Kidney epithelial cell (primary cell): ENCODE measurements at regions not wholly inside any gene's neighbourhood (a gene's known extent, or its start where the extent isn't known, plus 50 kb on each side); places are given as distances from the start of the nearest gene placed in this dataset.

Experiments
- DNase-seq: peaks from one replicate; pipeline ENCODE4 v3.0.0-alpha.2; 2010; ENCODE audit warnings: low read depth
- H3K27me3 ChIP-seq: 2 replicates; pipeline ENCODE4 v1.6.0; 2011; ENCODE audit warnings: low read length; ENCODE audit not compliant: control insufficient read depth, insufficient read depth
- H3K36me3 ChIP-seq: 2 replicates; pipeline ENCODE4 v1.5.1; 2011; ENCODE audit warnings: low read length; ENCODE audit not compliant: control insufficient read depth, insufficient read depth
- H3K4me3 ChIP-seq: 2 replicates; pipeline ENCODE4 v1.5.1; 2011; ENCODE audit warnings: low read depth, mild to moderate bottlenecking, control low read depth, low read length
- TF ChIP-seq, protein P1 (sequence below): IDR thresholded peaks from 2 replicates; pipeline ENCODE4 v1.5.1; 2011; ENCODE audit warnings: mild to moderate bottlenecking, moderate library complexity, low read length, control low read depth, inconsistent platforms; ENCODE audit not compliant: insufficient read depth, poor library complexity, severe bottlenecking

GRCh38 chr12:54708826-54709225, 60.7 kb upstream of the DCD start:
- Histone ChIP-seq H3K27me3 (no peaks in the 10 kb centered on the region), H3K36me3 (no peaks in the 10 kb centered on the region), H3K4me3 (no peak overlapping the region)
- no peak for DNase-seq
- TF ChIP-seq, protein P1, sequence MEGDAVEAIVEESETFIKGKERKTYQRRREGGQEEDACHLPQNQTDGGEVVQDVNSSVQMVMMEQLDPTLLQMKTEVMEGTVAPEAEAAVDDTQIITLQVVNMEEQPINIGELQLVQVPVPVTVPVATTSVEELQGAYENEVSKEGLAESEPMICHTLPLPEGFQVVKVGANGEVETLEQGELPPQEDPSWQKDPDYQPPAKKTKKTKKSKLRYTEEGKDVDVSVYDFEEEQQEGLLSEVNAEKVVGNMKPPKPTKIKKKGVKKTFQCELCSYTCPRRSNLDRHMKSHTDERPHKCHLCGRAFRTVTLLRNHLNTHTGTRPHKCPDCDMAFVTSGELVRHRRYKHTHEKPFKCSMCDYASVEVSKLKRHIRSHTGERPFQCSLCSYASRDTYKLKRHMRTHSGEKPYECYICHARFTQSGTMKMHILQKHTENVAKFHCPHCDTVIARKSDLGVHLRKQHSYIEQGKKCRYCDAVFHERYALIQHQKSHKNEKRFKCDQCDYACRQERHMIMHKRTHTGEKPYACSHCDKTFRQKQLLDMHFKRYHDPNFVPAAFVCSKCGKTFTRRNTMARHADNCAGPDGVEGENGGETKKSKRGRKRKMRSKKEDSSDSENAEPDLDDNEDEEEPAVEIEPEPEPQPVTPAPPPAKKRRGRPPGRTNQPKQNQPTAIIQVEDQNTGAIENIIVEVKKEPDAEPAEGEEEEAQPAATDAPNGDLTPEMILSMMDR = no peak

- TF ChIP-seq, protein P1 = no peak
- DNase-seq = no peak
- Histone ChIP-seq H3K36me3 (no peaks in the 10 kb centered on the region), H3K4me3 (no peak overlapping the region), H3K27me3 (no peaks in the 10 kb centered on the region)
Observed at GRCh38 chr12:54704202-54704601, 56.0 kb upstream of the DCD start.

DNA sequence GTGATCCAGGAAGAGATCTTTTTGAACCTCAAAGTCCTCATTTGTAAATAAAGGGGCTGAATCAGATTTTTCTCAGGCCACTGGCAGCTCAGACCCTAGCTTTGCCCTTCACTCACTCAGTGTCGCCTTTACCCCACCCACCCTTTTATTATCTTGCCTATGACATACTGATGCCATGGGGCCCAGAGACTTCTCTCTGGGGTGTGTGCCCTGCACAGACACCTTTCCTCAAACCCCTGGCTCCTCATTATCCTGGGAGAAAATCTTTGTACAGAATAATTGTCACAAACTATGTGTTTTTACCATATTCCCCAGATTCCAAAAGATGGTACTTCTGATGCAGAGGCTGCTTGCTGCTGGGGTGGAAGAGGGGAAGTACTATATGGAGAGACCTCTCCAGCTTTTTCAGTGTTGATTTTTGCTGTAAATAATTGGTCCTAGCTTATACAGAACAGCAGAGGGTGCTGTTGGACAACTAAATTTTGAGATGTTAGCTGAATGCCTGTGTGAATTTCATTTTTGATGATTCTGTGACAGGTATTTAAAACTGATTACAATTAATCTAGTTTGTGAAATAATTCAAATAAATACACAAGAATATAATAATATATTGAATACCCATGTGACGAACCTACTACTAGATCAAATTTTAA, 53.9 kb upstream of the DCD start:
- H3K4me3 ChIP-seq = no peak overlapping the region
- H3K36me3 ChIP-seq = no peaks in the 10 kb centered on the region
- no peak for DNase-seq
- TF ChIP-seq, protein P1 = peak; percentile 60
- H3K27me3 ChIP-seq = no peaks in the 10 kb centered on the region

GRCh38 chr12:54700849-54701248, 52.7 kb upstream of the DCD start:
- DNase-seq = no peak
- Histone ChIP-seq H3K27me3 (no peaks in the 10 kb centered on the region), H3K36me3 (no peaks in the 10 kb centered on the region), H3K4me3 (no peak overlapping the region)
- TF ChIP-seq, protein P1 = no peak

DNA sequence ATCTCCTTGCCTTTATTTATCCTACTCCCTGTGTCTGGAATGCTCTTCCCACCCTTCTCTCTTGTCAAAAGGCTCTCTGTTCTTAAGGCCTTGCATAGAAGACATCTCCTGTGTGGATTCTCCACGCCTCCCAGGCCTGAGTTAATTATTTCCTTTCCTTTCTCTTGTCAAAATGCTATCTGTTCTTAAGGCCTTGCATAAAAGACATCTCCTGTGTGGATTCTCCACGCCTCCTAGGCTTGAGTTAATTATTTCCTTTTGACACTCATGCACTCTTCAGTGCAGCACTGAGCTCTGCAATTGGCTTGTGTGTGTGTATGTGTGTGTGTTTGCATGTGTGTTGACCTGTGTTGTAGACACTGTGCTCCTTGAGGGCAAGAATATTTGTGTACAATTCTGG, 52.1 kb upstream of the DCD start:
- TF ChIP-seq, protein P1 = no peak
- no peaks in the 10 kb centered on the region for H3K36me3 ChIP-seq
- no peak overlapping the region for H3K4me3 ChIP-seq
- no peaks in the 10 kb centered on the region for H3K27me3 ChIP-seq
- no peak for DNase-seq
